Hippocampal formation (tissue), 2 donors: ENCODE measurements at regions not wholly inside any gene's neighbourhood (a gene's known extent, or its start where the extent isn't known, plus 50 kb on each side); places are given as distances from the start of the nearest gene placed in this dataset.

Experiments
- DNase-seq, 2 donors: peaks; one replicate each; lab custom pipeline; 2025; lab: John Stamatoyannopoulos, UW

DNA sequence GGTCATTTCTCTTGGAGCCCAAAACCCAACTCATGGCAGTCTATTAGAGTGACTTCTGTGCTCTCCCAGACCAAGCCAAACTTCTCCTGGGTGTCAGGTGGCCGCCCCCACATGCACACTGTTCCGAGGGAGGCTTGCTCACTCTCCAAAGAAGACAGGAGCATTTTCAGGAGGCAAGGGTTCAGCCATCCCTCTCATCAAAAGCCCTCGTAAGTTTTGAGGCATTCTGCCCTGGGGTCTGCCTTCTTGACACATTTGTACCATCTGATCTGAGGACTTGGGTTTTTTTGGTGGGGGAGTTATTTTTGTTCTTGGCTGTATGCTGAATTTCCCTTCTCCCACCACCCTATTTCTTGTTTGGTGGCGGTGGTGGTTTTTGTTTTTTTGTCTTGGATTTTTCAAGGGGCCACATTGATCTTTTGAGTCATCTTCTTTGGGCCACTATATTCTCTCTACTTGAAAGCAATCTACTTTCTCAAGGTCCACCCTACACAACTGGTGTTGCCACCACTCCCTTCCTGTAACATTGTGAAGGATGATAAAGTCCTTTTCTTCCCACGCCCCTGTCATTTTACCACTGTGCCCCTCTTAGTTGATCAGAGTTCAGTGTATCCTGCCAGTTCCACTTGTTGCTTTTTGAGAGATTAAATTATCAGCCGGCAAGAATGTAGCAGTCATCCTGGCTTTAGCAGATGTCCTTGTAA, 255.8 kb downstream of the CYP26B1 start:
- no peak for DNase-seq

DNA sequence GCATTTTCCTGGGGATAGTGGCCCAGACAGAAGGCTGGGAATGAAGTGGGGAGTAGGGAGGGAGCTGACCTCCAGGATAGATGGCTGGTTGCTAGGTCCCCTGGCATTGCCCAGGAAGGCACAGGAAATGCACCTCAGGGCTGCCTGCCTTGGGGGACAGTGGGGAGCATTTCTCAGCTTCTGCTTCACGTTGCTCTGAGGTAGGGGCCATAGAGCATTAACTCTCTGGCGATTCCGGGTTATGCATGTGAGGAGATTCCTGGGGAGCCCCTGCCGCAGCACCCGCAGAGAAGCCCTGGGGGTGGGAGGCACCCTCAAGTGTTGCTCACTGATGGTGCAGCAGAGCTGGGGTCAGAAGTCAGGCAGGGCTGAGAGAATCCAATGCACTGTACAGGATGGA, 256.5 kb downstream of the CYP26B1 start:
- no peak for DNase-seq

DNA sequence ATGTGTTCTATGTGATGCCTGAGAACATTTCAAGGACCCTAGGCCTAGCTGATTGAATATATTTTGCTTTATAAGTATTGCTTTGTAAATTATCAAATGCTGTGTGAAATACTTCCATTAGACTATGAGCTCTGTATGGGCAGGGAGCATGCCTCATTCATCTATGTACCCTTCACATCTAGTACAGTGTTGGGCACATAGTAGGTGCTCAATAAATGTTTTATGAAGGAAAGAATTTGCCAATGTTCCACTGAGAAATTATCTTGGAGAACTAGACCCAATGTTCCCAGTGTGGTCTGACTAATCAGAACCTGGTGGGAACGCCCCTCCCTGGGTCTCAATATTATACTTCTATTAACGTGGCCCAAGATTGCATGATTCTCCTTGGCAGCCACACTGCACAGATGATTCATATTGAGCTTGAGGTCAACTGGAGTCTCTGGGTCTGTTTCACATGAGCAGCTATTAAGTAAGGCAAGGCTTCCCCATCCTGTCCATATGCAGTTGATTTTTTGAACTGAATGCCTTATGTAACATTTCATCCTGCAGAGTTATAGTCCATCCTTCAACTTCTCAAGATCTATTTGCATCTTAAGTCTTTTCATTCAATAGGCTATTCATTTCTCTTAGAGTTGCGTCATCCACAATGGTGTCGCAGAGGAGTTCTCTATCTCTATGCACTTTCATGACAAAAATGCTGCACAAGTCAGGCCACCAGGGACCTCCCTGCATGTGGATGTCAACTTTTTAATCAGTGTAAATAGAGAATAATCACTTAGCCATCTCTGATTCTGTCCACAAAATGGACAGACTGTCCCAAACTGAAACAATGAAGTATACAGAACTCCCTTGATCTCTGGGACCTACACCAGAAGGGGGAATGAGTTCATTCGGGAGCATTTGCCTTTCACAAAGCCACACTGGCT, 257.6 kb downstream of the CYP26B1 start:
- DNase-seq: no peak

DNA sequence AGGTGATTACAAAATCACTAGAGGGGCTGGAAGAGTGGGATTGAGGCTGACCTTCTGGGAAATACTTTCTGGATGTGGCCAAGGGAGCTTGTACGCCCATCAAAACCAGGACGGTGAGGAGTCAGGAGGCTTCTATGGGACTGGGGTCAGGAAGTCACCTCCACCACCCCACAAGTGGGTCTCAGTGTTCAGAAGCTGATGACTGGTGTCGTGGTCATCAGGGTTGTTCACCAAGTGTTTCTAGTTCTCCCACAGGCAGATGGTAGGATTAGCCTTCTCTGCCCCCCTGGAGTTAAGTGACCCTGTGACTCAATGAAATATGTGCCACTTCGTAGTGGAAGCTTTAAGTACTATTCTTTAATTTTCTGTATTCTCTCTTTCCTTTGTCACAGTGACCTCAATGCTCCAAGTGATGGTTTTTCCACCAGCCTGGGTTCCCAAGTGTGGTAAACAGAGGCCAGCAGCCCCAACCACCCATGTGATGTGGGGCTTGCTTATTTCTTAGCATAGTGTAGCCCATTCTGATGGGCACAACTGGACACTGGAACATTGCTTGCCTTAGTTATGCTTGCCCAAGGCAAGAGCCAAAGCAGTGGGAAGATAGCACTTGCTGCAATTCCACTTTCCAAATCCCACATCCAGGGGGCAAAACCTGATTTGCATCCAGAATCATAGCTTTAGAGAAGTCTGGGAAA, 258.8 kb downstream of the CYP26B1 start:
- no peak for DNase-seq

DNA sequence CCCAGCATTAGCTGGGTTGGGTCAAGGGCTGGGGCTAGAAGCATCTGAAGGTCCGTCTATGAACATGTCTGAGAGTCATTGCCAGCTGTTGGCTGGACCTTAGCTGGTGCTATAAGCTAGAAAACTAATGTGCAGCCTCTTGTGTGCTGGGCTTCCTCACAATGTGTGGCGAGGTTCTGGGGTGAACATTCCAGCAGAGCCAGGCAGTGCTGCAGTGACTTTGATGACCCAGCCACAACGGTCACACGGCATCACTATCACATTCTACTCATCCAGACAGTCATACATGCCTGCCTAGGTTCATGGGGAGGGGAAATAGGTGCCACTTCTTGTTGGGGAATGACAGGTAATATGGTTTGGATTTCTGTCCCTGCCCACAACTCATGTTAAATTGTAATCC, 260.5 kb downstream of the CYP26B1 start:
- no peak for DNase-seq

DNA sequence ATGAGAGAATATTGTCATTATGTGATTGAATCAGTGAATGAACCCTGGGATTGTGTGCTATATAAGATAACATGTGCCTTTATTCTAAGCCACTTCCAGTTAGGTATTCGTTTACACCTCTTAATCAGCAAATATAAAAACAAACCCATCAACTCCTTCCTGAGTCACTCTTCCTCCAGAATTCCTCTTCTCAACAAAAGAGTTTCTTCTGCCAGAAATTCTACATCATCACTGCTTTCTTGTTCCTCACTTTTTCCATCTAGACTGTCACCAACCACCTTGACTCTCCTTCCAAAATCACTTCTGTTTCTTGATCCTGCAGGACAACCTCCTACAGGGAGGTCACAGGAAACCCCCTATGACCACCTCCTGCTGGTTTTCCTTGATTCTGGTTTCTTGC, 261.4 kb downstream of the CYP26B1 start:
- no peak for DNase-seq

DNA sequence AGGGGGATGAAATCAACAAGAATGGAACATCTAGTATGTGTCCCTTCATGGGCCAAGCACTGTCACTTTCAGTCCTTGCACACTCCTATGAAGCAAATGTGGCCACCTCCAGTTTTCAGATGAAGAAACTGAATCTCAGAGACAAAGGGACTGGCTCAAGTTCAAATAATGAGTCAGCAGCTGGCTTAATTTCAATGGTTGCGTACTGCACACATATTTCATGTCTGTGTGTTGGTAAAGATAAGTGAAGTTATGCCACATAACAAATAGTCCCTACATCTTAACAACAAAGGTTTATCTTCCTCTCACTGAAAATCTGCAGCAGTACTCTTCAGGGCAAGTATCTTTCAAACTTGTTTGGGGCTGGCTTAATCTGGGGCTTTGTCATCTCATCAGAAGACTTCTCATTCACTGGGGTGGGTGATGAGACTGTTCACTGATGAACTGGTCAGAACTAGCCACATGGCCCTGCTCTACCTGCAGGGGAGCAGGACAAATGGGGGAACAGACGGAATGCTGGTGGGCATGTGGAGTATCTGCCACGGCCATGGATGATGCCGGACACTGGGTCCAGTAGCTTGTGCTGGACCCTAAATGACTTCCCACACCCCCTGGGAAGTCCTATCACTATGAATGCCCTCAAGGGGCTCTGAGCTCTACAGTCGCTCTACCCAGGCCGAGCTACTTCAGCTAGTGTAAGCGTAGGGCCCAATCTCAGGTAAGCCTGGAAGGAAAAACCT, 263.2 kb downstream of the CYP26B1 start:
- no peak for DNase-seq

DNA sequence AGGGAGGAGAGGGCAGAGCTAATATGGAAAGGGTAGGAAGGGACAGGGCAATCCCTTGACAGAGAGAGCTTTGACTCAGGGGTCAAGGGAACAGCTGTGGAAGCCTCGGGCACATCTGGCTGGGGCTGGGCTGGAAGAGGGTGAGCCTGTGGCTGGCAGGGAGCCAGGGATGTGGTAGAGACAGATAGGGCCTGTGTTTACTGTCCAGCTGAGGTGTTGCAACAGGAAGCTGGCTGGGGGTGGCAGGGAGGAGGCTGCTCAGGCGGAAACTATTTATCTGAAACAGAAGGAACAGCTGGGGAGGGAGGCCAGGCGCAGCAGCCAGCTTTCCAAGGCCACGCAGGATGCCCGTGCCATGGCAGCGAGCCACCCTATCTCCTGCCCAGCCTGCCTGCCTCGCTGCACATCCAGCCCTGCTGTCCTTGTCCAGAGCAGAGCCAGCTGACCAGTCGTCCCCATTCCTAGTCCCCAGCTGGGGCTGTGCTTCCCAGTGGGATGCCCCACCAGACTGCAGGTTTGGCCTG, 264.7 kb downstream of the CYP26B1 start:
- peak; percentile 50 to 64 for DNase-seq

DNA sequence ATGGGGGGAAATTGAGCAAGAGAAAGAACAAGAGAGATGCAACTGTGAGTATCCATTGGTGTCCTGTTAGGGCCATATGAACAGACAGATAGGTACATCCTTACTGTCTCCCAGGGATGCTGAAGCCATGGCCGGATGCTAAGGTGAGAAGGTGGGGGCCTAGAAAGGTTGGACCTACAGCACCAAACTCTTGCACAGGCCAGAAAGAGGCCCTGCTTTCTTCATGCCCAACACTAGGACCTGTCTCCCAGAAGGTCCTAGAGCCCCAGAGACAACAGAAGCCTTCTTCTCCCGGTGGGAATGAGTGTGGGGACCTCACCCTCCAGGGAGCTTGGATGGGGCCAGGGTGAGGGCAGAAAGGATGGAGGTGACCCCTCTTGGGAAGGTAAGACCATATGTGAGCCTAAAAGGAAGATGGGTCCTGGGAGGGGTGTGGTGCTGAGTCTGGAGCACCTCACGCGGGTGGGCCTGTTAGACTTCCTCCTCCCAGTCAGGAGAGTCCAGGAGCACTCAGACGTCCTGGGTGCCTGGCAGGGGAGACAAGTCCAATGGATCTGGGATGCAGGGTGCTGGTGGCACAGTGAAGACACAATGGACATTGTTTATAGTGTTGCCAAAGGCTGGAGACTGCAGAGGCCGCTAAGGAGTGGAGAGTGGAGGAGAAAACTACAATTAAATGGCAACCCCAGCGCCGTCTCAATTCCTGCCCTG, 265.3 kb downstream of the CYP26B1 start:
- DNase-seq: no peak

DNA sequence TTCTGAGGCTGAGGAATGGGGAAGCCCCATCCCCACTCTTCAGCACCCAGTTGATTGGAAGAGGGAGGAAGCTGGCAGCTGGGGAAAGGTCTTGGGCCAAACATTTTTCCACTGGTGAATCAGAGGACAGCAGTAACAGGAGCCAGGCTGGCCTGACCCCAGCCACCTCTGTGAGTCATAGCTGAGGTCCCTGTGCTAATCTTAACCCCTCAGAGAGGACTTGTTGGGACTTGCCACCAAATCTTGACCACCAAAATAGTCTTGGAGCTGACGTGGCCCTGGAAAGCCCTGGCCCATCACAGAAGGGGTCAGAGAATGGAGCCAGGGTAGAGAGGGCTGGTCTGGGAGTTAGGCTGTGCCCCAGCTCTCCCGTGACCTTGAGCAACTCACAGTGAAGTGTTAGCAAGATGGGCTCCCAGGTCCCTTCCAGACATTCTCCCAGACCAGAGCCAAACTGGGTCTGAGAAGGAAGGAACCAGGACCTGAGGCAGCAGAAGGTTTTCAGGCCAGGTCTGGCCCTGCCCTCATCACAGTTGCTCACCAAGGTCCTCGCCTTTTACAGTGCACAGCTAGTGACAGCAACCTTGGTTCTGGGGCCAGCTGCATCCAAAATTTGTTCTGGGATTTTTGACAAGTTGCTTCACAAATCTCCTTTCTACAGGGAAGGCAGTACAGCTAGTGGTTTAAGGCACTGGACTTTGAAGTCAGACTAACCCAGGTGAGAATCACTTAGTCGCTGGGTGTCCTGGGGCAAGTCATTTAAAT, 266.6 kb downstream of the CYP26B1 start:
- no peak for DNase-seq

DNA sequence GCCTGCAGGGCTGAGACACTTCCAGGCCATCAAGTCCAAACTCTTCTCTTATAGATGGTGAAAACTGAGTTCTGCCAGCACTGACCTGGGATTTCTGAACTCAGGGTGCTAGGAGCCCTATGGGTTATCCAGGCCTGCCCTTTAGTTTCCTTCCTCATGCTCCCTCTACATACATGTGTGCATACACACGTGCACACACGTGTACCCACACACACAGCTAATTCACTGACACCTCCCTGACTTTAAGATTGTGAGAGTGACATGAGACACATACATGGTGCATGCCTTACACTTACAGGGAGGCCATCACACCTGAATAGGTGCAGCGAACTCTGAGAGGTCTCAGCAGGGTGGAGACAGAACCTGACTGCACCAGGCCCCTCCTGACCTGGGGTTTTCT, 267.4 kb downstream of the CYP26B1 start:
- no peak for DNase-seq

DNA sequence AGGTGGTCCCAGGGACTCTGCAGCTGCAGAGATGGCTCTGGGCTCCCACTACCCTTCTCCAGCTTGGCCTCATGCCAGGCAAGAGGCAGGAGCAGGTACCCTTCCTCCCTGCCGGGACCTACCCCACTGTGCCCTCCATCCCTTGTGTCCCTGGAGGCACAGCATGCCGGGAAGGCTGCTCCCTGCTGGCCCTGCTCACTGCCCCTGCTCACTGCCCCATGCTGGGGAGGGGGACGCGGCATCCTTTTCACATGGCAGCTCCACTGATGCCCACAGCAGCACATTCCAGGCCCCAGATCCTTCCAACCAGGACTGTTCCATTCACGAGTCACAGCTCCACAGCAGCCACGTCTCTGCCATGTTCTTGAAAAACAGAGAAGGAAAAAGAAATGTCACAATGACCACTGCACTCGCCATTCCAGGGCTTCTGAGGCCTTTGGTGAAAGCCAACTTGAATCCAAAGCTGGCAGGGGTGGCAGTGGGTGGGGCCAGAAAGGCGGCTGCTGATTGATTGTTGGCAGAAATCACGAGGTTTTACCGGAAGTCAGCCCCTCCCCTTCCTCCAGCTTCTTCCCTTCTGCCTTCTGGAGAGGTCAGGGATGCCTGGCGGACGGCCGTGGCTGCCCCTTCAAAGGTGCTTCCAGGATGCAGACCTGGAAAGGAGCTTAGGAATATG, 268.0 kb downstream of the CYP26B1 start:
- DNase-seq: no peak

DNA sequence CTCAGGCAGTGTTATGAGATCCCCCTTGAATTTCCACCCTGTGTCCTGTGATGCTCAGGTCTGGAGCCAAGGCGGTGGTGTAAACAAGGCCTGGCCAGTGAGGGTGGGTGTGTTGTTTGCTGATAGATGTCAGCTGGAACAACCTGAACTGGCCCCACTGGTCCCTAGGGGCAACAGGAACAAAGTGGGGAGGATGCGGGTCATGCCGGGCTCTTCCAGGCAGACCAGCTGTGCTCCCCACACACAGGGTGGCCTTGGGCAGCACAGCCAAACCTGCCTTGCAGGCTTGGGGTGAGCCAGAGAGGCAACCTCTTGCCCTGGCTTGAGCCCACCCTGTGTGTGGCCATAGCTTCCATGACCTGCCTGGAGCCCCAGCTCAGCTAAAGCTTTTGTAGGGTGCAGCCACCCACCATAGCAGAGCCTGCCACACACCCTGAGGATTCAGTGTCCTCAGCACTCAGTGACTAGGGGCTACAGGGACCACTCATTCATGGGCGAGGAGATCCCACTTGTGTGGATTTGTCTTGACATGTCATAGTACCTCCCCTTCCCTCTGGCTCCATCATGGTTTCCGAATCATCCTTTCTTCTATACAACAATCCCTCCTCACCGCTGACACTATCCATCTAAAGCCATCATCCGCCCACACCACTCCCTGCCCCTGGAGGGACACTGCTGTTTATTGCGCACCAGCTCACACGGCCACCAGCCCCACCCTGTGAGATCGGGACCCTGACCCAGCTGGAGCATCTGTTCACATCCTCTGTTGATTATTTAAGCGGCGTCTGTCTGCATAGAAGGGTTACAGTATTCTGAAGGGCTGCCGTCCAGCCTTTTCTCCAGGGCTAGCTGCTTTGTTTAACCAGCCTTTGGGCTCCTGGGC, 268.8 kb downstream of the CYP26B1 start:
- no peak for DNase-seq

DNA sequence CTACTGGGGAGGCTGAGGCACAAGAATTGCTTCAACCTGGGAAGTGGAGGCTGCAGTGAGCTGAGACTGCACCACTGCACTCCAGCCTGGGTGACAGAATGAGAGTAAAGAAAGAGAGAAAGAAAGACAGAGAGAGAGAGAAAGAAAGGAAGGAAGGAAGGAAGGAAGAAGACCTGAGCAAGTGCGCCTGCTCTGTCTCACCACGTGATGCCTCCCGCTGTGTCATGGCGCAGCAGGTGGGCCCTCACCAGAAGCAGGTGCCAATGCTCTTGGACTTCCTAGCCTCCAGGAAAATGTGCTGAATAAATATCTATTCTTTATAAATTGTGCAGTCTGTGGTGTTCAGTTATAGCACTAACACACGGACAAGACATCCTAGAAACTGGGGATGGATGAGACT, 270.0 kb downstream of the CYP26B1 start:
- DNase-seq: no peak

DNA sequence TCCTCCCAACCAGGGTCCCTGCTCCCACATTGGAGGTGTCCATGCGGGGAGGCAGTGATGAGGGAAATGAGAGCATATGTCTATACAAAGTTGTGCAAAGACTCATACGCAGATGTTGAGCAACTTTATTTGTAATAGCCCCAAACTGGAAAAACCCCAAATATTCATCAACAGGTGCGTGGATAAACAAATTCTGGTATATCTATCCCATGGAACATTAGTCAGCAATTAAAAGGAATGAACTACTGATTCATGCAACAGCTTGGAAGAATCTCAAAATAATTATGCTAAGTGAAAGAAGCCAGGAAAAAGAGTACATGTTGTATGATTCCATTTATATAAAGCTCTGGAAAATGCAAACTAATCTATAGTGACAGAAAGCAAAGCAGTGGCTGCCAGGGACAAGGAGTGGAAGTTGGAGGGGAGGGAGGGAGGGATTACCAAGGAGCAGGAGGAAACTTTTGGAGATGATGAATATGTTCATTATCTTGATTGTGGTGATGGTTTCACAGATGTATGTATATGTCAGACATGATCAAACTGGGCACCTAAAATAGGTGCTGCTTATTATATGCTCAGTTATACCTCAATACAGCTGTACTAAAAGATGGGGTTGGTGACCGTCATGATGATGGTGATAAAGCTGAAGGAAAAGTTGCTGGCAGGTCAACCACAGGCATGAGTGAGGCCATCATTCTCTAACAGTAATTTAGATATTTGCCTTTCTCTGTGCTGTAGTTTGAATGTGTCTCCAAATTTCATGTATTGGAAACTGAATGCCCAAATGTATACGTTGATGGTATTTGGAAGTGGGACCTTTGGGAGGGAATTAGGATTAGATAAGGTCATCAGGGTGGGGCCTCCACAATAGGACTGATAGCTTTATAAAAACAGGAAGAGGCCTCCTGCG, 270.9 kb downstream of the CYP26B1 start:
- no peak for DNase-seq

DNA sequence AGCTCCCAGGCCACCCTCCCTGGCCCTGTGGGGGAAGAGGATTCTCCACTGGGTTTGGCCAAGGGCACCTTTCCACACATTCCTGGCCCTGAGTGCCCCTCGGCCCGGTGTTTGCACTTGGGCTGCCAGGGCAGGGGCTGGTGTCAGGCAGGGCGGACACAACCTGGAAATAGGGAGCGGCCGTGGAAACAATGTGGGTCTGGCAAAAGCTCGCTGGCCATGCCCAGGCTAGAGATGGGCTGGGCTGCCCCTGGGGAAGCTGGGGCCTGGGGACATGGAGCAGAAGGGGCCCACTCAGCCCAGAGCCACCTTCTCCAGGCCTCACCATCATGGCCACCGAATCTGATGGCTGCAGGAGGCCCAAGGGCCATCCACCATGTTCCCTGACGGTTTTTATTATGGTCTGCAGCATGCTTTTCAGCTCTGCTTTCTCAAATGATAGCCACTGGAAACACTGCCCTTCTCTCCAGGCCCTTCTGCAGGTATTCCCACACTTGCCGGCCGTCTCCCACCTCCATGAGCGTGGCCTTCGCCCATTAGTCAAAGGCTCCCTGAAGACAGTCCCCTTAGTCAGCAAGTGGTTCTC, 275.1 kb downstream of the CYP26B1 start:
- DNase-seq: no peak

DNA sequence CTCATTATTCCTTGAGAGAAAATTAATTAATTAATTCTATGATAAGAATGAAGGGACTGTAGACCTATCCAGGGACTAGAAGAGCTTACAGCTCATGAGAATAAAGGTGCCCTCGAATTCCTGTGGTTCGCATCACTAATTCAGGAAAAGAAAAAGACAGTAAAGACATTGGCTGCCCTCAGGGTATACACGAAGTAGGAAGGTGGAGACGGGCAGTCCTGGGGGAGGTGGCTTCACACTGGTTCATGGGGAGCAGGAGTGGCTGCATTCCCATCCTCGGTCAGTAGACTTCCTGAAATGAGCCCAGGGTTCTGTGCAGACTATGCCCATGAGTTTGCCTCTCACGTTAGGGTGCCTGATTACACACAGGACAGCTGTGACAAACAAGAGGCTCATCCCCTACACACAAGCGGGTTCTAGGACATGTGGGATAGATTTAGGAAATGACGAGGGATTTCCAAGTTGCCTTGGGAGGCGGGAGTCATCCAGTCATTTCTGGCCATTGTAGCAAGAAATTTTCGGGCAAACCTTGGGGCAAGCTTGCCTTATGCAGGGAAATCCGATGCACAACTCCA, 282.2 kb downstream of the CYP26B1 start:
- DNase-seq: no peak
